ENCODE measurements at regions not wholly inside any gene's neighbourhood (a gene's known extent, or its start where the extent isn't known, plus 50 kb on each side); places are given as distances from the start of the nearest gene placed in this dataset.

DNA sequence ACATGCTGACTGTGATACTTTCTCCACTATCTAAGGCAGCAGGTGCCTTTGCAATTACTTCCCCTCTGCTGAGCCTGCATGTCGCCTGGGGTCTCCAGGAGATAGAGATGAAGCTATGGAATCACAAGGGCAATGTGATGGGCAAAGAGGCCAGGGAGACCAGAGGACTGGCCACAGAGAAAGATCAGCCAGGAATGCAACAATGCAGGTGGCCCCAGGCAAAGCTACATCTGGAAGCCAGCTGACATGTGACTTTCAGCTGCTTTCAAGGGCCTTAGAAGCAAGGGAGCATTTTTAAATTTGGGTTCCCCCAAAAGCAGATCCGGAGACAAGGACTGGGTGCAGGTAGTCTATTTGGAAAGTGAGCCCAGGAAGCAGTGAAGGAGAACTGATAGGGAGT, 107.9 kb upstream of the SRSF6 start:
- TF ChIP-seq ZNF138 (tag by site-specific recombination; IDR thresholded peaks at IDR 0.05; ENCODE audit: borderline replicate concordance) (no peak), ZNF133 (tag by site-specific recombination; IDR thresholded peaks at IDR 0.05) (no peak)
- TF ChIP-seq, protein P1, sequence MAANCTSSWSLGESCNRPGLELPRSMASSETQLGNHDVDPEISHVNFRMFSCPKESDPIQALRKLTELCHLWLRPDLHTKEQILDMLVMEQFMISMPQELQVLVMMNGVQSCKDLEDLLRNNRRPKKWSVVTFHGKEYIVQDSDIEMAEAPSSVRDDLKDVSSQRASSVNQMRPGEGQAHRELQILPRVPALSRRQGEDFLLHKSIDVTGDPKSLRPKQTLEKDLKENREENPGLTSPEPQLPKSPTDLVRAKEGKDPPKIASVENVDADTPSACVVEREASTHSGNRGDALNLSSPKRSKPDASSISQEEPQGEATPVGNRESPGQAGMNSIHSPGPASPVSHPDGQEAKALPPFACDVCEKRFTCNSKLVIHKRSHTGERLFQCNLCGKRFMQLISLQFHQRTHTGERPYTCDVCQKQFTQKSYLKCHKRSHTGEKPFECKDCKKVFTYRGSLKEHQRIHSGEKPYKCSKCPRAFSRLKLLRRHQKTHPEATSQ (tag by site-specific recombination; IDR thresholded peaks at IDR 0.05), result no peak
- TF ChIP-seq, protein P2, sequence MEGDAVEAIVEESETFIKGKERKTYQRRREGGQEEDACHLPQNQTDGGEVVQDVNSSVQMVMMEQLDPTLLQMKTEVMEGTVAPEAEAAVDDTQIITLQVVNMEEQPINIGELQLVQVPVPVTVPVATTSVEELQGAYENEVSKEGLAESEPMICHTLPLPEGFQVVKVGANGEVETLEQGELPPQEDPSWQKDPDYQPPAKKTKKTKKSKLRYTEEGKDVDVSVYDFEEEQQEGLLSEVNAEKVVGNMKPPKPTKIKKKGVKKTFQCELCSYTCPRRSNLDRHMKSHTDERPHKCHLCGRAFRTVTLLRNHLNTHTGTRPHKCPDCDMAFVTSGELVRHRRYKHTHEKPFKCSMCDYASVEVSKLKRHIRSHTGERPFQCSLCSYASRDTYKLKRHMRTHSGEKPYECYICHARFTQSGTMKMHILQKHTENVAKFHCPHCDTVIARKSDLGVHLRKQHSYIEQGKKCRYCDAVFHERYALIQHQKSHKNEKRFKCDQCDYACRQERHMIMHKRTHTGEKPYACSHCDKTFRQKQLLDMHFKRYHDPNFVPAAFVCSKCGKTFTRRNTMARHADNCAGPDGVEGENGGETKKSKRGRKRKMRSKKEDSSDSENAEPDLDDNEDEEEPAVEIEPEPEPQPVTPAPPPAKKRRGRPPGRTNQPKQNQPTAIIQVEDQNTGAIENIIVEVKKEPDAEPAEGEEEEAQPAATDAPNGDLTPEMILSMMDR (tag by site-specific recombination; IDR thresholded peaks at IDR 0.05), result no peak

Data from HEK293 (cell line).